Tibial nerve (tissue), 4 donors: ENCODE measurements at regions not wholly inside any gene's neighbourhood (a gene's known extent, or its start where the extent isn't known, plus 50 kb on each side); places are given as distances from the start of the nearest gene placed in this dataset.

Experiments used
- DNase-seq, 2 donors: peaks; one replicate each; pipeline ENCODE4 v3.0.0-alpha.2; 2019; ENCODE audit warnings: low spot score in 2 of 2
- H3K27ac ChIP-seq, 4 donors: fragments of 200-600 bp; sonication (generic) in 3 of 4; one replicate each; pipeline ENCODE4 v1.5.1; 2017 to 2019; ENCODE audit warnings: mild to moderate bottlenecking in 1 of 4
- H3K27me3 ChIP-seq, 2 donors: fragments of 200-600 bp; sonication (generic) in 1 of 2; one replicate each; pipeline versions ENCODE4 v1.5.1 to v1.6.0; 2017 to 2019
- H3K36me3 ChIP-seq, 3 donors: fragments of 200-600 bp; sonication (generic); one replicate each; pipeline ENCODE4 v1.5.1; 2018 to 2019
- H3K4me1 ChIP-seq, 4 donors: fragments of 200-600 bp; sonication (generic) in 3 of 4; one replicate each; pipeline ENCODE4 v1.5.1; 2017 to 2019
- H3K4me3 ChIP-seq, 4 donors: fragments of 200-600 bp; sonication (generic) in 3 of 4; one replicate each; pipeline ENCODE4 v1.5.1; 2017 to 2019; ENCODE audit warnings: mild to moderate bottlenecking in 1 of 4, moderate library complexity in 1 of 4
- H3K9me3 ChIP-seq, 4 donors: fragments of 200-600 bp; sonication (generic) in 3 of 4; one replicate each; pipeline ENCODE4 v1.5.1; 2017 to 2019
- EP300 ChIP-seq, 2 donors: sonication (generic); formaldehyde crosslinking; IDR thresholded peaks; one replicate each; pipeline ENCODE4 v1.6.1; 2017; ENCODE audit warnings: antibody characterized with exemption in 2 of 2, mild to moderate bottlenecking in 1 of 2
- POLR2A ChIP-seq, 2 donors: fragments of 450-650 bp; IDR thresholded peaks; one replicate each; pipeline ENCODE4 v1.6.1; 2017; ENCODE audit warnings: antibody characterized with exemption in 2 of 2, mild to moderate bottlenecking in 2 of 2, moderate library complexity in 2 of 2
- WGBS, 2 donors: methylation state at CpG; one replicate each; pipeline ENCODE4 v1.1.5; 2018; 5-methylcytosine and 5-hydroxymethylcytosine counted together
- TF ChIP-seq, protein P1 (sequence below), 5 experiments: fragments of 200-600 bp in 3 of 5; fragments of 450-650 bp in 2 of 5; sonication (generic) in 3 of 5; IDR thresholded peaks; one replicate each; pipeline ENCODE4 v1.5.1; 2016 to 2019; ENCODE audit warnings: antibody characterized with exemption in 5 of 5, mild to moderate bottlenecking in 3 of 5, moderate library complexity in 2 of 5

DNA sequence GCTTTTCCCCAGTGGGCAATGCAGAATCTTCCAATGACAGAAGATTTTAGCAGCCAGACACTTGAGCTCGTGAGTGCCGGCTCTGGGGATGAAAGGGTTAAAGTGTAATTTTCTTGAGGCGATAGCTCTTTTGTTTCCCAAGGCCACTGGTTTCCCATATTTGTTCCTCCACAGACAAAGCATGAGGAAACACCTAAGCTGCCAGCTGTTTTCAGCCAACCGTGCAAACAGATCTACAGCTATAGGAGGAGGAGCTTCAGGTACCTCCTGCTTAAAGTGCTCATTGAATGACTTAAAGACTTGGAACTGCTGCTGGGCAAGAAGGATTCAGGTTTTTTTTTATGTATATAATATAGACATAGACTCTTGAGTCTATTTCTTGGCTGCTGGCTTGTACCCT lies 1311.5 kb downstream of the TMEM121 start:
- Histone ChIP-seq H3K27ac (no peak overlapping the region), H3K4me3 (no peak overlapping the region), H3K4me1 (no peaks in the 10 kb centered on the region), H3K36me3 (no peaks in the 10 kb centered on the region), H3K9me3 (no peaks in the 10 kb centered on the region), H3K27me3 (no peaks in the 10 kb centered on the region)
- DNase-seq: no peak
- WGBS, 2 donors: 82 to 86% methylated on average over 4 of the region's 4 CpGs
- TF ChIP-seq, protein P1, sequence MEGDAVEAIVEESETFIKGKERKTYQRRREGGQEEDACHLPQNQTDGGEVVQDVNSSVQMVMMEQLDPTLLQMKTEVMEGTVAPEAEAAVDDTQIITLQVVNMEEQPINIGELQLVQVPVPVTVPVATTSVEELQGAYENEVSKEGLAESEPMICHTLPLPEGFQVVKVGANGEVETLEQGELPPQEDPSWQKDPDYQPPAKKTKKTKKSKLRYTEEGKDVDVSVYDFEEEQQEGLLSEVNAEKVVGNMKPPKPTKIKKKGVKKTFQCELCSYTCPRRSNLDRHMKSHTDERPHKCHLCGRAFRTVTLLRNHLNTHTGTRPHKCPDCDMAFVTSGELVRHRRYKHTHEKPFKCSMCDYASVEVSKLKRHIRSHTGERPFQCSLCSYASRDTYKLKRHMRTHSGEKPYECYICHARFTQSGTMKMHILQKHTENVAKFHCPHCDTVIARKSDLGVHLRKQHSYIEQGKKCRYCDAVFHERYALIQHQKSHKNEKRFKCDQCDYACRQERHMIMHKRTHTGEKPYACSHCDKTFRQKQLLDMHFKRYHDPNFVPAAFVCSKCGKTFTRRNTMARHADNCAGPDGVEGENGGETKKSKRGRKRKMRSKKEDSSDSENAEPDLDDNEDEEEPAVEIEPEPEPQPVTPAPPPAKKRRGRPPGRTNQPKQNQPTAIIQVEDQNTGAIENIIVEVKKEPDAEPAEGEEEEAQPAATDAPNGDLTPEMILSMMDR (IDR thresholded peaks at IDR 0.05): no peak
- TF ChIP-seq EP300 (IDR thresholded peaks at IDR 0.05) (no peak), POLR2A (IDR thresholded peaks at IDR 0.05) (no peak)

DNA sequence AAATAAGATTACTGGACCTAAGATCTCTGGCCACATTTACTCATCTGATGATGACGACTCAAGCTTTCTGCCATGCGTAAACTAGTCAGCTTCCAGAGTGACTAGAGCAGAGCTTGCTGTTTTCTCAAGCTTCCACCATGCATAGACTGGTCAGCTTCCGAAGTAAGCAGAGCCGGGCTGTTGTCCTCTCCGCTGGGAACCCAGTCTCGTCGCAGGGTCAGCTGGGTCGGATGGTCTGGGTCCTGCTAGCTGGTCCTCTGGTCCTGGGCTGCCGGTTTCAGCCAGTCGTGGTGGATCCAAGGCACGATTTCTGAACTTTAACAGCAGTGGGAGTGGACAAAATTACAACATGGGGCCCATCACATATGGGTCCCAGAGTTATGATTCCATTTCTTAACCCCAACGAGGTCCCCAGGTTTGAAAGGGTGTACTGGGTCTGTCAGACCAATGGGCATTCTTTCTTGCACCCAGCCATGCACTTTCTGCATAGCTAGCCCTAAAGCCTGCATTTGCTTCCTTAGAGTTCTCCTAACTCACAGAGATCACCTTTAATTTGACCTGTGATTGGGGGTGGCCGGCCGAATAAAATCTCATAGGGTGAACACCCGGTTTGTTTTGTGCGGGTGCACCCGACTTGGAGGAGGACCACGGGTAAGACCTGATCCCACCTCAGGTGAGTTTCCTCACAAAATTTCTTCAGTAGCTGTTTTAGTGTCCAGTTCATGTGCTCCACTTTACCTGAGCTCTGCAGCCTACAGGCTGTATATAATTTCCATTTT lies 1312.8 kb downstream of the TMEM121 start:
- no peaks in the 10 kb centered on the region for H3K9me3 ChIP-seq
- TF ChIP-seq, protein P1 (IDR thresholded peaks at IDR 0.05): no peak
- TF ChIP-seq POLR2A (IDR thresholded peaks at IDR 0.05) (no peak), EP300 (IDR thresholded peaks at IDR 0.05) (no peak)
- peaks cover 0 to 7% (median 0%) of the 10 kb centered on the region in 4 donors for H3K4me1 ChIP-seq
- no peaks in the 10 kb centered on the region for H3K36me3 ChIP-seq
- no peaks in the 10 kb centered on the region for H3K27me3 ChIP-seq
- WGBS, 2 donors: 80 to 81% methylated on average over 12 to 18 of the region's 18 CpGs
- H3K4me3 ChIP-seq: no peak overlapping the region
- no peak for DNase-seq
- no peak overlapping the region for H3K27ac ChIP-seq

DNA sequence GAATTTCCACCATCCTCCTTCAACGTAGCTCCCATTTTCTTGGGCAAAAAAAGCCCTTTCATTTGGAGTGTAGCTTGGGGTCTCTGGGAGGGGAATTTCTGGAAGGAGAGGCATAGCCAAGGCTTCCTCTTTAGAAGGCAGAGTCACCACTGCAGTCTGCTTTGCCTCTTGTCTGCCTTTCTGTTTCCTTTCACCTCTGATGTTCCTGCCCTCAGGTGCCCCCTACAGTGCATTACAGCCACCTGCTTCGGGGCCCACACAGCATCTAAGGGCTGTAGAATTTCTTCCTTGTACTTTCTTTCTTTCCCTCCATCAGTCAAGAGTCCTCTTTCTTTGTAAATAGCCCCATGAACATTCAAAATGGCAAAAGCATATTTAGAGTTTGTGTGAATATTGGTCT lies 1313.9 kb downstream of the TMEM121 start:
- no peaks in the 10 kb centered on the region for H3K36me3 ChIP-seq
- WGBS, 2 donors: 58 to 64% methylated on average over 2 of the region's 2 CpGs
- TF ChIP-seq EP300 (IDR thresholded peaks at IDR 0.05) (no peak), POLR2A (IDR thresholded peaks at IDR 0.05) (no peak)
- TF ChIP-seq, protein P1 (IDR thresholded peaks at IDR 0.05): no peak
- H3K27me3 ChIP-seq: no peaks in the 10 kb centered on the region
- no peak for DNase-seq
- peaks cover 0 to 15% (median 0%) of the 10 kb centered on the region in 4 donors for H3K4me1 ChIP-seq
- no peak overlapping the region for H3K27ac ChIP-seq
- H3K4me3 ChIP-seq: no peak overlapping the region
- H3K9me3 ChIP-seq: no peaks in the 10 kb centered on the region

DNA sequence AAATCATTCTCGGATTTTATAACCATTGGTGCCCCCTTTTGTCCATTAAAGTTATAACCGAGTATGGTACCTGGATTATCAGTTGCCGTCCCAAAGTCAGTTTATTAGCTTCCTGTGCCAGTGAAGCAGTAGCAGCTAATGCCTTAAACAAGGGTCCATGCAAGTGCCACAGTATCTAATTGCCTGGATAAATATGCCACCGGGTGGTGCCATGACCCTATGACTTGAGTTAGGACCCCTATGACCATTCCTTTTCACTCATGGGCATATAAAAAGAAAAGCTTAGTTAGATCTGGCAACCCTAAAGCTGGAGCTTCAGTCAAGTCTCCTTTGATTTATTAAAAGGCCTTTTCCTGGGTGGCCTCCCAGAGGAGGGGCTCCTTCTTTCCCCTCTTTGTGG lies 1314.6 kb downstream of the TMEM121 start:
- 81 to 87% methylated on average over 4 of the region's 4 CpGs for WGBS, 2 donors
- H3K27me3 ChIP-seq: no peaks in the 10 kb centered on the region
- H3K4me1 ChIP-seq: peaks cover 0 to 21% (median 0%) of the 10 kb centered on the region in 4 donors
- no peaks in the 10 kb centered on the region for H3K36me3 ChIP-seq
- no peak for DNase-seq
- H3K9me3 ChIP-seq: no peaks in the 10 kb centered on the region
- H3K27ac ChIP-seq: no peak overlapping the region
- H3K4me3 ChIP-seq: no peak overlapping the region
- TF ChIP-seq POLR2A (IDR thresholded peaks at IDR 0.05) (no peak), EP300 (IDR thresholded peaks at IDR 0.05) (no peak)
- TF ChIP-seq, protein P1 (IDR thresholded peaks at IDR 0.05): no peak

DNA sequence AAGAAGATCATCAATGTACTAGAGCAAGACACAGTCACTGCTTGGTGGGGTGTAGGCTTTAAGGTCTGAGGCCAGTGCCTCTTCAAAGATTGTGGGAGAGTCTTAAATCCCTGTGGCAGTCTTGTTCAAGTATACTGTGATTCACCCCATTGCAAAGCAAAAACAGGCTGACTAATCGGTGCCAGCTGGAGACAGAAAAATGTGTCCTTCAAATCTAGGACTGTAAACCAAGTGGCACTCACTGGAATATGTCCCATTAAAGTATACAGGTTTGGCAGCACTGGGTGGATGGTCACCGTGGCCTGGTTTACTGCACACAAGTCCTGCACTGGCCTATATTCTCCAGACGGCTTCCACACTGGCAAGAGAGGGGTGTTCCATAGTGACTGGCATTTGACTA lies 1315.3 kb downstream of the TMEM121 start:
- Histone ChIP-seq H3K4me3 (no peak overlapping the region), H3K36me3 (no peaks in the 10 kb centered on the region), H3K27ac (no peak overlapping the region), H3K27me3 (no peaks in the 10 kb centered on the region), H3K4me1 (peaks cover 0 to 21% (median 0%) of the 10 kb centered on the region in 4 donors), H3K9me3 (no peaks in the 10 kb centered on the region)
- TF ChIP-seq POLR2A (IDR thresholded peaks at IDR 0.05): no peak
- no peak for TF ChIP-seq EP300 (IDR thresholded peaks at IDR 0.05)
- TF ChIP-seq, protein P1 (IDR thresholded peaks at IDR 0.05): no peak
- no peak for DNase-seq
- 74 to 86% methylated on average over 3 of the region's 3 CpGs for WGBS, 2 donors
